Small intestine (tissue), 7 donors: ENCODE measurements at regions not wholly inside any gene's neighbourhood (a gene's known extent, or its start where the extent isn't known, plus 50 kb on each side); places are given as distances from the start of the nearest gene placed in this dataset.

ENCODE experiments used
- DNase-seq, 2 donors: peaks; one replicate each; pipeline versions ENCODE4 v3.0.0 to v3.0.0-alpha.2; 2013
- FAIRE-seq: peaks from 2 replicates; lab custom pipeline; 2012; peaks lifted over from hg19 to GRCh38; lab: Jason Lieb, UNC
- H3K27ac ChIP-seq, 3 donors: one replicate each; pipeline ENCODE4 v1.5.1; 2013; ENCODE audit warnings: low read length in 2 of 3, mild to moderate bottlenecking in 2 of 3, control low read depth in 1 of 3, inconsistent platforms in 1 of 3, low read depth in 1 of 3, moderate library complexity in 1 of 3
- H3K27me3 ChIP-seq, 3 donors: one replicate each; pipeline ENCODE4 v1.6.1; 2013; ENCODE audit warnings: low read length in 3 of 3, inconsistent platforms in 1 of 3; ENCODE audit not compliant: control insufficient read depth in 3 of 3, insufficient read depth in 3 of 3
- H3K36me3 ChIP-seq, 3 donors: one replicate each; pipeline ENCODE4 v1.6.1; 2013; ENCODE audit warnings: low read length in 3 of 3, inconsistent platforms in 1 of 3, low read depth in 1 of 3, mild to moderate bottlenecking in 1 of 3, moderate library complexity in 1 of 3; ENCODE audit not compliant: control insufficient read depth in 3 of 3, insufficient read depth in 2 of 3
- H3K4me1 ChIP-seq, 3 donors: one replicate each; pipeline ENCODE4 v1.6.1; 2013; ENCODE audit warnings: low read length in 2 of 3, inconsistent platforms in 1 of 3, low read depth in 1 of 3, mild to moderate bottlenecking in 1 of 3, moderate library complexity in 1 of 3; ENCODE audit not compliant: control insufficient read depth in 3 of 3, insufficient read depth in 2 of 3
- H3K4me3 ChIP-seq, 3 donors: one replicate each; pipeline ENCODE4 v1.5.1; 2013; ENCODE audit warnings: low read length in 3 of 3, control low read depth in 1 of 3, inconsistent platforms in 1 of 3, low read depth in 1 of 3, mild to moderate bottlenecking in 1 of 3, moderate library complexity in 1 of 3
- H3K9me3 ChIP-seq, 2 donors: one replicate each; pipeline ENCODE4 v1.6.1; 2013; ENCODE audit warnings: low read depth in 1 of 2, low read length in 1 of 2; ENCODE audit not compliant: control insufficient read depth in 2 of 2, insufficient read depth in 1 of 2
- WGBS, 3 donors: extraction: QIAGEN DNeasy Blood & Tissue Kit; methylation state at CpG; one replicate each; pipeline ENCODE4 v1.1.7; 2013; 5-methylcytosine and 5-hydroxymethylcytosine counted together
- donor health status: healthy with polysubstance abuse.
- donor health status: control.
- donor health status: control.
- donor health status: Bipolar disorder and iron deficiency.
- donor health status: healthy.

GRCh38 chr10:57992321-57993077 lies 275.2 kb downstream of the IPMK start:
- DNase-seq (peak in 1 of 2 donors; percentile 8), FAIRE-seq (no peak)

GRCh38 chr10:57988964-57989363 lies 278.7 kb downstream of the IPMK start:
- no peak for FAIRE-seq
- 72 to 79% (median 76%) methylated on average over 2 of the region's 2 CpGs for WGBS, 3 donors
- no peaks in the 10 kb centered on the region for H3K36me3 ChIP-seq

More at GRCh38 chr10:57992321-57993077, 275.2 kb downstream of the IPMK start:
- no peaks in the 10 kb centered on the region for H3K36me3 ChIP-seq
- 40 to 57% (median 42%) methylated on average over 5 of the region's 5 CpGs for WGBS, 3 donors
- no peak overlapping the region for H3K27ac ChIP-seq
- H3K27me3 ChIP-seq = no peaks in the 10 kb centered on the region
- H3K9me3 ChIP-seq = no peaks in the 10 kb centered on the region
- H3K4me1 ChIP-seq = no peaks in the 10 kb centered on the region
- no peak overlapping the region for H3K4me3 ChIP-seq

GRCh38 chr10:57987055-57987721 lies 280.5 kb downstream of the IPMK start:
- DNase-seq (no peak), FAIRE-seq (no peak)
- no peaks in the 10 kb centered on the region for H3K27me3 ChIP-seq
- H3K36me3 ChIP-seq = no peaks in the 10 kb centered on the region
- no peak overlapping the region for H3K4me3 ChIP-seq
- no peak overlapping the region for H3K27ac ChIP-seq
- no peaks in the 10 kb centered on the region for H3K4me1 ChIP-seq
- 67 to 85% (median 72%) methylated on average over 6 of the region's 6 CpGs for WGBS, 3 donors
- no peaks in the 10 kb centered on the region for H3K9me3 ChIP-seq

More at GRCh38 chr10:57988964-57989363, 278.7 kb downstream of the IPMK start:
- no peaks in the 10 kb centered on the region for H3K4me1 ChIP-seq
- no peak overlapping the region for H3K4me3 ChIP-seq
- DNase-seq = no peak
- H3K27me3 ChIP-seq = no peaks in the 10 kb centered on the region
- no peaks in the 10 kb centered on the region for H3K9me3 ChIP-seq
- H3K27ac ChIP-seq = no peak overlapping the region

GRCh38 chr10:57986422-57986821 lies 281.3 kb downstream of the IPMK start:
- FAIRE-seq (no peak), DNase-seq (no peak)
- 93 to 100% (median 94%) methylated on average over 1 of the region's 1 CpG for WGBS, 3 donors
- Histone ChIP-seq H3K27ac (no peak overlapping the region), H3K4me1 (no peaks in the 10 kb centered on the region), H3K36me3 (no peaks in the 10 kb centered on the region), H3K4me3 (no peak overlapping the region), H3K27me3 (no peaks in the 10 kb centered on the region), H3K9me3 (no peaks in the 10 kb centered on the region)

- H3K4me1 ChIP-seq = no peaks in the 10 kb centered on the region
- H3K9me3 ChIP-seq = no peaks in the 10 kb centered on the region
- WGBS, 3 donors = 12 to 27% (median 15%) methylated on average over 3 of the region's 3 CpGs
- H3K27ac ChIP-seq = no peak overlapping the region
- DNase-seq (no peak), FAIRE-seq (no peak)
- H3K36me3 ChIP-seq = no peaks in the 10 kb centered on the region
- H3K4me3 ChIP-seq = no peak overlapping the region
- H3K27me3 ChIP-seq = no peaks in the 10 kb centered on the region
These were observed 284.4 kb downstream of the IPMK start for GRCh38 chr10:57983281-57983791.

- Histone ChIP-seq H3K27me3 (no peaks in the 10 kb centered on the region), H3K9me3 (no peaks in the 10 kb centered on the region), H3K27ac (no peak overlapping the region), H3K4me1 (no peaks in the 10 kb centered on the region), H3K36me3 (no peaks in the 10 kb centered on the region), H3K4me3 (no peak overlapping the region)
- DNase-seq (no peak), FAIRE-seq (no peak)
- WGBS, 3 donors = 48 to 57% (median 50%) methylated on average over 3 of the region's 3 CpGs
These were observed 285.6 kb downstream of the IPMK start for GRCh38 chr10:57982091-57982490.

GRCh38 chr10:57979956-57980355 lies 287.7 kb downstream of the IPMK start:
- no peaks in the 10 kb centered on the region for H3K27me3 ChIP-seq
- no peaks in the 10 kb centered on the region for H3K4me1 ChIP-seq
- H3K27ac ChIP-seq = no peak overlapping the region
- no peak overlapping the region for H3K4me3 ChIP-seq
- no peaks in the 10 kb centered on the region for H3K36me3 ChIP-seq
- H3K9me3 ChIP-seq = no peaks in the 10 kb centered on the region
- 78 to 95% (median 81%) methylated on average over 2 of the region's 2 CpGs for WGBS, 3 donors
- DNase-seq (no peak), FAIRE-seq (no peak)

GRCh38 chr10:57979491-57979890 lies 288.2 kb downstream of the IPMK start:
- no peaks in the 10 kb centered on the region for H3K9me3 ChIP-seq
- 77 to 86% (median 78%) methylated on average over 4 of the region's 4 CpGs for WGBS, 3 donors
- no peak overlapping the region for H3K4me3 ChIP-seq
- FAIRE-seq (no peak), DNase-seq (no peak)
- no peaks in the 10 kb centered on the region for H3K36me3 ChIP-seq
- H3K27ac ChIP-seq = no peak overlapping the region
- no peaks in the 10 kb centered on the region for H3K4me1 ChIP-seq
- no peaks in the 10 kb centered on the region for H3K27me3 ChIP-seq
